GM13977 (cell line): ENCODE measurements at regions not wholly inside any gene's neighbourhood (a gene's known extent, or its start where the extent isn't known, plus 50 kb on each side); places are given as distances from the start of the nearest gene placed in this dataset.

Source experiments
- DNase-seq: peaks from one replicate; pipeline ENCODE4 v3.0.0; 2012; ENCODE audit warnings: low spot score
- CTCF ChIP-seq: IDR thresholded peaks from 2 replicates; pipeline ENCODE4 v1.5.1; 2012; ENCODE audit warnings: mild to moderate bottlenecking, control low read depth; ENCODE audit not compliant: insufficient read depth; ENCODE audit errors: extremely low read depth, missing control alignments
- in situ Hi-C: fragments of 300-500 bp; cut with MboI; formaldehyde crosslinking; loops from one replicate; pipeline ENCODE4 v1.12.0; 2022; ENCODE audit warnings: low sequenced_read_pairs, low pct_unique_long_range_greater_than_20kb, mixed read lengths, inconsistent platforms; ENCODE audit not compliant: unreplicated experiment

GRCh38 chr11:112627588-112628045, 333.6 kb upstream of the NCAM1 start:
- peak; percentile 48 for DNase-seq
- TF ChIP-seq CTCF, result no peak
- in situ Hi-C loops, result no loop called here

GRCh38 chr11:112628676-112629075, 332.5 kb upstream of the NCAM1 start:
- no peak for DNase-seq
- in situ Hi-C loops, result no loop called here
- TF ChIP-seq CTCF, result no peak

GRCh38 chr11:112630496-112630895, 330.7 kb upstream of the NCAM1 start:
- in situ Hi-C loops, result no loop called here
- no peak for DNase-seq

GRCh38 chr11:112631333-112631732, 329.9 kb upstream of the NCAM1 start:
- DNase-seq, result no peak
- TF ChIP-seq CTCF, result no peak
- in situ Hi-C loops, result no loop called here

More at GRCh38 chr11:112630496-112630895, 330.7 kb upstream of the NCAM1 start:
- no peak for TF ChIP-seq CTCF

GRCh38 chr11:112632866-112633505, 328.2 kb upstream of the NCAM1 start:
- in situ Hi-C loops, result no loop called here
- no peak for TF ChIP-seq CTCF
- DNase-seq, result no peak

GRCh38 chr11:112634551-112634950, 326.7 kb upstream of the NCAM1 start:
- in situ Hi-C loops, result no loop called here
- TF ChIP-seq CTCF, result no peak
- DNase-seq, result no peak
